Activated naive CD8-positive, alpha-beta T cell (primary cell): ENCODE measurements at regions not wholly inside any gene's neighbourhood (a gene's known extent, or its start where the extent isn't known, plus 50 kb on each side); places are given as distances from the start of the nearest gene placed in this dataset.

ENCODE experiments used
- H3K27ac Mint-ChIP-seq: one replicate; pipeline ENCODE4 v1.8.0; 2021; ENCODE audit warnings: mixed read lengths
- H3K27me3 Mint-ChIP-seq: one replicate; pipeline ENCODE4 v1.8.0; 2021; ENCODE audit warnings: mixed read lengths
- H3K36me3 Mint-ChIP-seq: one replicate; pipeline ENCODE4 v1.8.0; 2021; ENCODE audit warnings: mixed read lengths
- H3K4me1 Mint-ChIP-seq: one replicate; pipeline ENCODE4 v1.8.0; 2021; ENCODE audit warnings: low read depth, mixed read lengths
- H3K4me3 Mint-ChIP-seq: one replicate; pipeline ENCODE4 v1.8.0; 2021; ENCODE audit warnings: mild to moderate bottlenecking, mixed read lengths
- H3K9me3 Mint-ChIP-seq: one replicate; pipeline ENCODE4 v1.8.0; 2021; ENCODE audit warnings: low read depth, mixed read lengths

DNA sequence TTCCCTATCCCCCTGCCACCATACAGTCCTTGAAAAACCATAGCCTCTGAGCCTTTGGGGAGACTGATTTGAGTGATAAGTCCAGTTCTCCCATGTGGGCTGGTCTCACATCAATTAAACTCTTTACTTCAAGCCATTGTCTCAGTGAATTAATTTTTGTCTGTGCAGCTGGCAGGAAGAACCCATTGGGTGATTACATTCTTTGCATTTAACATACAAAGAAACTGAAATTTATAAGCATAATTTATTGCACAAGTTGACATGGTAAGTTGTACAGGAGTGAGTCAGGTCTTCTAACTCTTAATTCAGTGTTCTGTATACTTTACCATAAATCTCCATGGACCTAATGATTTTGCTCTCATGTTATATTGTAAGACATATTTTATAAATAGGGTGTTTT, 1613.0 kb upstream of the LRRTM3 start:
- H3K27me3 Mint-ChIP-seq = no peaks in the 10 kb centered on the region
- no peak overlapping the region for H3K4me3 Mint-ChIP-seq
- no peaks in the 10 kb centered on the region for H3K9me3 Mint-ChIP-seq
- no peaks in the 10 kb centered on the region for H3K4me1 Mint-ChIP-seq
- no peak overlapping the region for H3K27ac Mint-ChIP-seq
- H3K36me3 Mint-ChIP-seq = no peaks in the 10 kb centered on the region

DNA sequence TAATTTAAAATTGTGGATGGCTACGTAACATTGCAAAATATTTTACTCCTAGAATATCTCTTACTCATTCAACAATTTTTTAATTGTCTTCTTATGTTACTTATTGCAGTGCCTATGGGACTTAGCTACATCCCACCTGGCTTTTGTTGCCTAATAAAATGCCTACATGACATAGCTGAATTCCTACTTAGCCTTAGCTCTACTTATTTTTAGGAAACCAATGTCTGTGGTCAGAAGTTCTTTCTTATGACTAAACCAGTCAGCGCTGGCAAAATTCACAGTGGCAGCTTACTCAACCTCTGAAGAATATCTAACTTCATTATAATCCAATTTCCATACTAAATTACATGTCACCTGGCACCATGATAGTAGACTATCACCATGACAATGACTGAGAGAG, 1612.4 kb upstream of the LRRTM3 start:
- H3K27me3 Mint-ChIP-seq = no peaks in the 10 kb centered on the region
- no peaks in the 10 kb centered on the region for H3K4me1 Mint-ChIP-seq
- no peak overlapping the region for H3K27ac Mint-ChIP-seq
- H3K9me3 Mint-ChIP-seq = no peaks in the 10 kb centered on the region
- no peaks in the 10 kb centered on the region for H3K36me3 Mint-ChIP-seq
- no peak overlapping the region for H3K4me3 Mint-ChIP-seq

DNA sequence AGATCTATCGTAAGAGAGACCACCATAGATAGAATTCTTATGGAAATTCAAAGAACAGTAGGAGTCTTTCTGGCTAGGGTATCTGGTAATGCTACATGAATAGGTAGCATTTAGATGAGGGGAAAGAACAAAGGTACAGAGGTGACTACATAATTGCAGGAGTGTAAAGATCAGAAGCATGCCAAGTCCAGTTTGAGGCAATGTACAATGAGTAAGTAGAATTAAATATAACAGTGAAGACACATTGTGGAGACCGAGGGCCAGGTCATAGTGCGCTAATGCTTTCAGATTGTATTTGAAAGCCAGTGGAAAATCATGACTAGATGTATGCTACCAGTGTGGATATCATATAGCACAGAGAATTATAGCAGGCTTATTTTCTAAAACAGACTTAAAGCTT, 1611.6 kb upstream of the LRRTM3 start:
- Mint-ChIP-seq H3K4me3 (no peak overlapping the region), H3K27ac (no peak overlapping the region), H3K27me3 (no peaks in the 10 kb centered on the region), H3K4me1 (no peaks in the 10 kb centered on the region), H3K9me3 (no peaks in the 10 kb centered on the region), H3K36me3 (no peaks in the 10 kb centered on the region)

DNA sequence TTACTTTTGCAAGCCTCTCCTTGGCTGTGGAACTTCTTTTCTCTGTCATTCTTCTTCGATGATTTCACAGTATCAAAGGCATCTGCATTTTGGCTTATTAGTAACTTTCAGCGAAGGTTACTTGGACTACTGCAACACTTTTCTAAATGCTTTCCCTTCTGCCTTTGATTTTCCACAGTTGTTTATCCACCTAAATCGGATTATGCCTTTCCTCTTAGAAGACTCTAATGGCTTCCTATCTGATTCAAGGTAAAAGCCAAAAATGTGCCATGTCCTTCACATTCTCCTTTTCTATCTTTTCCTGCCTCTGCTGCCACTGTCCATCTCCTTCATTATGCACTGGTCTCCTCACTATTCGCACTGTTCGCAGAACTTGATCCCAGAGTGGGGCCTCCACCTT, 1606.3 kb upstream of the LRRTM3 start:
- Mint-ChIP-seq H3K9me3 (peaks cover 4% of the 10 kb centered on the region), H3K27me3 (no peaks in the 10 kb centered on the region), H3K4me3 (no peak overlapping the region), H3K27ac (no peak overlapping the region), H3K36me3 (no peaks in the 10 kb centered on the region), H3K4me1 (no peaks in the 10 kb centered on the region)

DNA sequence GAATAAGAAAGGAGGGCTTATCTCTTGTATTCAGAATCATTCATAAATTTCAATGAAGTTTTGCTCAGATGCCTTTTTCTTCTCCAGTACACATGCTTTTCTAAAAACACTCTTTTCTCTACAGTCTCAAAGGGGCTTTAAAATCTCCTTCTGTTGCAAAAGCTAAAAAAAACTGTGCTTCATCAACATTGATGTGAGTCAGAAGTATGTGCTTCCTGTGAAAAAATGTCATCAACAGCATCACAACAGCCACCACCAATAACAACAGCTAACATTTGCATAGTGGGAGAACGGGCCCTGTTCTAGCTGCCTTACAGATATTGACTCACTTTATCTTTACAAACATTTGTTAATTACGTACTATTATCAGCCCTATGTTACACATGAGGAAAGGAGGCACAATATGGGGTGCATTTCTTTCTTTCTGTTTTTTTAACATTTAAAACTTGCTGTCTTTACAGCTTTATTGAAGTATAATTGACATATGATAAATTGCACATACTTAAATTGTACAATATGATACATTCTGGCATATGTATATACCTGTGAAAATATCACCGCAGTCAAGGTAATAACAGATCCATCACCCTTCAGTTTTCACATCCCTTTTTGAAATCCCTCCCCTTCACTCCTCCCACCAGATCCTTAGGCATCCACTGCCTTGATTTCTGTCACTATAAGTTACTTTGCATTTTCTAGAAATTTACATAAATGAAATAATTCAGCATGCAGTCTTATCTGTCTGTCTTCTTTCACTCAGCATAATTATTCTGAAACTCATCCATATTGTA, 1605.4 kb upstream of the LRRTM3 start:
- H3K9me3 Mint-ChIP-seq = peaks cover 4% of the 10 kb centered on the region
- no peaks in the 10 kb centered on the region for H3K36me3 Mint-ChIP-seq
- H3K27ac Mint-ChIP-seq = no peak overlapping the region
- H3K27me3 Mint-ChIP-seq = no peaks in the 10 kb centered on the region
- H3K4me1 Mint-ChIP-seq = no peaks in the 10 kb centered on the region
- no peak overlapping the region for H3K4me3 Mint-ChIP-seq

DNA sequence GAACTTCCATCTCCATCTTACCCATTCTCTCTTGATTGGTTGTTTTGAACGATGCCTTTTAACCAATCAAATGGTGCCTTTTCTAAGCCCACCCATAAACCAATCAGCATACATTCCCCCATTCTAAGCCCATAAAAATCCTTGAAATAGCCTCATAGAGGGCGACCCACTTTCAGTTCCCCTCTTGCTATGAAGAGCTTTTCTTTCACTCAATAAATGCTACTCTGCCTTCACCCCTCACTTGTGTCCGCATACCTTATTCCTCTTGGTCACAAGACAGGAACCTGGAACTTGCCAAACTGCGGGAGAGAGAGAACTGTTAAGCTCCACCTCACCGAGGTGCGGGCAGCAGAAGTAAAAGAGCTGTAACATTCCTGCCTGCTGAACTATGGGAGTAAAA, 1602.0 kb upstream of the LRRTM3 start:
- Mint-ChIP-seq H3K9me3 (peaks cover 4% of the 10 kb centered on the region), H3K27ac (no peak overlapping the region), H3K27me3 (no peaks in the 10 kb centered on the region), H3K36me3 (no peaks in the 10 kb centered on the region), H3K4me1 (no peaks in the 10 kb centered on the region), H3K4me3 (no peak overlapping the region)

DNA sequence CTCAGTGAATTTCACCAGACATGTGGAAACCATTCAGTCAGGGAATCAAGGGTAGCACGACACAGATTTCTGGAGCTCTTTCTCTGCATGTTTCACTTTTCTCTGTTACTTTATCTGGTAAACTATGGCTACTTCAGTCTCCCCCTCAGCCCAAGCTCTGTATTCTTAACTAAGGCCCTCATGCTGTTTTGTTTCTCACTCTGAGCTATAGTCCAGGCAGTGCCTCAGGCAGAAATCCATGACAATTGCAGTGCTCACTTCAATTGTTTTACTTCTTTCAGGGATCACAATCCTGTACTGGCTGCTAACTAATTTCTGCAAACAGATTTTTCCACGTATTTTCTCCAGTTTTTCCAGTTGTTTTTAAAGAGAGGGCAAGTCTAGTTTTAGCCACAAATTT, 1599.9 kb upstream of the LRRTM3 start:
- H3K27ac Mint-ChIP-seq = no peak overlapping the region
- no peak overlapping the region for H3K4me3 Mint-ChIP-seq
- no peaks in the 10 kb centered on the region for H3K27me3 Mint-ChIP-seq
- H3K4me1 Mint-ChIP-seq = no peaks in the 10 kb centered on the region
- H3K9me3 Mint-ChIP-seq = no peaks in the 10 kb centered on the region
- H3K36me3 Mint-ChIP-seq = no peaks in the 10 kb centered on the region

DNA sequence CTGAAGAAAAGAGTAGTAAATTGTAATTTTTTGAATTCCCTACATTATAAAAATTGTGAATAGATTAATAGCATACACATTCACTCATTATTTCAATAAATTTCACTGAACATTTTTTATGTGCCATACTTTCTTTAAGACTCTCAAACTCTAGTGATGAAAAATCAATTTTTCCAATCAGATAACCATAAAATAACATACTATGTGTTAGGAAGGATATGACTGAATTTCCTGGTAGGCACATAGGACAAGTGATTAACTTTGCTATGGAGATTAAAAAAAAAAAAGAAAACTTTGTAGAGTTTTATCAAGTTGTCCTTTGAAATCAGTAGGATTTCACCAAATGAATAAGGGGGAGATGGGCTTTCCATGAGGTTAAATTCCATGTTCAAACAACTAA, 1597.3 kb upstream of the LRRTM3 start:
- Mint-ChIP-seq H3K4me3 (no peak overlapping the region), H3K27me3 (no peaks in the 10 kb centered on the region), H3K9me3 (no peaks in the 10 kb centered on the region), H3K36me3 (no peaks in the 10 kb centered on the region), H3K4me1 (no peaks in the 10 kb centered on the region), H3K27ac (no peak overlapping the region)

DNA sequence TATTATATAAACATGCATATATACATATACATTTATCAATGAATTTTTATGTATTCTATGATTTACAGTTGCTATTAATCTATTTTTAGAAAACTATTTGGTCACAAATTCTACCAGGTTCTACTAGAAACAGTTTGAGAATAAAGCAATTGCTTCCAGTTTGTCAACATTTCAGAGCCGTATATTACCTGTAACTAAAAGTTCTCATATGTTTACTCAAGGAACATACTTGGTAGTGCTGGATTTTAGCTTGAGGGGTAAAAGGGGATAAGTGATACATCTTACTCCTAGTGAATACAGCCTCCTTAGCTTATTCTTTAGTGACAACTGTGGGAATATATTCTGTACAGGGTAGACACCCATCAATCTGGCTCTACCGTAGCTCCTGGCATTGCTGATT, 1590.5 kb upstream of the LRRTM3 start:
- H3K4me3 Mint-ChIP-seq = no peak overlapping the region
- H3K27me3 Mint-ChIP-seq = no peaks in the 10 kb centered on the region
- no peaks in the 10 kb centered on the region for H3K4me1 Mint-ChIP-seq
- H3K27ac Mint-ChIP-seq = no peak overlapping the region
- H3K9me3 Mint-ChIP-seq = peaks cover 6% of the 10 kb centered on the region
- H3K36me3 Mint-ChIP-seq = no peaks in the 10 kb centered on the region

DNA sequence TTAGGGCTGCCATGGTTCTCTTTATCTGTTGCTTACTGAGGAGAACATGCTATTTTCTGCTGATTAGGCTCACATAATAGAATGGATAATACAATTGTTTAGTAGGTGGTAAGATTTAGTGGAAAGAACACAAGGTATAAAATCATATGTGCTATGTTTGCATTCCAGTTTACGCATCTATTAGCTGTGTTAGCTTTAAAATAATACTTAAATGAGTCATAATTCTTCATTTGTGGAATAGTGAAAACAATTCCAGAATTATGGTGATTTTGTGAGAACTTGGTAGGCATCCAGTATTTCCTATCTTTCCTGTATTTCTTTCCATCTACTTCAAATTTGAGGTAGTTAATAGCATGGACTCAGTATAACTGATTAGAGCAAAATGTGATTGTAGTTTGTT, 1585.5 kb upstream of the LRRTM3 start:
- Mint-ChIP-seq H3K27ac (no peak overlapping the region), H3K4me1 (no peaks in the 10 kb centered on the region), H3K36me3 (no peaks in the 10 kb centered on the region)

DNA sequence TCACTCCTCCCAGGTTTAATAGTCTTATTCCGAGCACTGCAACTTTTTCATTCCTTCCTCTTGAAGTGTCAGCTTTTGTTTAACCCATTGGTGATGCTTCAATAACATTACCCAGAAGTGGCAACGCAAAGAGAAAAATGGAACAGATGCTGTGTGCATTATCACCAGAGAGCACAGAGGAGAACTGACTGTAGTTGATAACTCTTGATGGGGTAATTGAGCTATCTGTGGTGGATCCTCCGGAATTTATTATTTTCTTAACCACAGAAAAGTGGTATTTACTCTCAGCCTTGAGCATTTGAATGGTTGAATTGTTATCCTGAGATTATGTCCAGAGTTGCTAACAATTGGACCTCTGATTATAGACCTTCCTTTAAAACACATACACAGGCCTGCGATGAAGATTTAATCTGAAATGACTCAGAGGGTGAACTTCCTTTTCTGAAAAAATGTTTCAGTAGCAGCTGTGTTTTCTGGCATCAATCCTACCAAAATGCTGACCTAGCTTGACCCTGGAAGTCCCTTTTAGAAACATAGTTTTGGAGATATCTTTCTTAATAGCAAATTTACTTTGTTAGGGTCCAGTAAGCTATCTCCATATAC, 1584.4 kb upstream of the LRRTM3 start:
- peaks cover 6% of the 10 kb centered on the region for H3K9me3 Mint-ChIP-seq
- no peaks in the 10 kb centered on the region for H3K4me1 Mint-ChIP-seq
- no peaks in the 10 kb centered on the region for H3K36me3 Mint-ChIP-seq
- H3K27me3 Mint-ChIP-seq = no peaks in the 10 kb centered on the region
- no peak overlapping the region for H3K4me3 Mint-ChIP-seq
- no peak overlapping the region for H3K27ac Mint-ChIP-seq

More for the DNA sequence above, 1585.5 kb upstream of the LRRTM3 start:
- Mint-ChIP-seq H3K4me3 (no peak overlapping the region), H3K9me3 (peaks cover 6% of the 10 kb centered on the region), H3K27me3 (no peaks in the 10 kb centered on the region)

DNA sequence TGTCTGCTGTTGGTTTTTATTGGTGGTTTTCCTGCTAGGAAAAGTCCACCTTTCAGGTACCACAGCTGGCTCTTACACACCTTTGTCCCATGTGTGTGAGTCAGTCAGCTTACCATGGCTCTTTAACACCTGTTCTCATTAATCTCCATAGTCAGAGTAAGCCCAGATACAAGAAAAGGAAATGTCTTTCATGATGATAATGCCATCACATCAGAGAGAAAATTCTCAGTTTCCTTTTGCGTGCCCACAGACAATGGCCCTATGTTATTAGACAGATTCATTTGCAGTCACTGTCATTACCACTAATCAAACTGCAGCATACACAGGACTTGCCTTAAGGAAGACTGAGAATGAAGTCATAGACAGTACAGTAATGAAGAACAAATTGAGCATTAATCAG, 1583.6 kb upstream of the LRRTM3 start:
- Mint-ChIP-seq H3K36me3 (no peaks in the 10 kb centered on the region), H3K9me3 (peaks cover 6% of the 10 kb centered on the region), H3K27me3 (no peaks in the 10 kb centered on the region), H3K4me3 (no peak overlapping the region), H3K4me1 (no peaks in the 10 kb centered on the region), H3K27ac (no peak overlapping the region)

DNA sequence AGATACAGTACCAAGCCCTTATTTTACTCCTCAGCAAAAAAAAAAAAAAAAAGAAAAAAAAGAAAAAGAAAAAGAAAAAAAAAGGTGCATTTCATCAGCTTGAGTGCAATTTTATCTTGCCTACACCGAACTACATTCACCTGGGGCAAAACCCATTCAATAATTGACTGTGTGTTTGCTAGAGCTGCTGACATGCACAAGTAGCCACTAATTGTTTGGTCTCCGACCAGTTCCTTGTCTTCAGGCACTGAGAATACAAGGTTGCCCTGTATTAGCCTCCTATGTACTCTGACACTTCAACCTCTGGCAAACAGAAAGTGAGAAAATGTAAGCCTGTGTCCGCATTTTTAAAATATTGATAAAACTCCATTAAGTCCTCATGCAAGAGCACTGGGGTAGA, 1579.4 kb upstream of the LRRTM3 start:
- Mint-ChIP-seq H3K9me3 (no peaks in the 10 kb centered on the region), H3K4me1 (no peaks in the 10 kb centered on the region), H3K27ac (no peak overlapping the region), H3K27me3 (no peaks in the 10 kb centered on the region), H3K4me3 (no peak overlapping the region), H3K36me3 (no peaks in the 10 kb centered on the region)

DNA sequence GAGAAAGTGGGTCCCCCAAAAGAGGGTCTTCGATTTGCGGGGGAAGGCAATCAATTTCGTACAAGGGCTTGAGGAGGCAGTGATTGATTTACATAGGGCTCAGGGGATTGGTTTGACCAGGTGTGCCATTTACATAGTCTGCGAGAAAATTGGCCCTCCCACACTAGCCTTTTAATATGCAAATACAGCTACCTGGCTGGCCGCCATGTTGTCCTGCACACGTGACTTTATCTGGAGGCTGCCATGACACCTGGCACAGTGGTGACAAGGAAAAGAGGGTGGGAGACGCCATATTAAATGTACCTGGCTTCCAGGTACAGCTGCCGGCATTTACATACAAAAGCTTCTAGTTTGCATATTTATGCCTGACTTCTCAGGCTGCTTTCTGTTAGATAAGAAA, 1577.2 kb upstream of the LRRTM3 start:
- no peak overlapping the region for H3K27ac Mint-ChIP-seq

DNA sequence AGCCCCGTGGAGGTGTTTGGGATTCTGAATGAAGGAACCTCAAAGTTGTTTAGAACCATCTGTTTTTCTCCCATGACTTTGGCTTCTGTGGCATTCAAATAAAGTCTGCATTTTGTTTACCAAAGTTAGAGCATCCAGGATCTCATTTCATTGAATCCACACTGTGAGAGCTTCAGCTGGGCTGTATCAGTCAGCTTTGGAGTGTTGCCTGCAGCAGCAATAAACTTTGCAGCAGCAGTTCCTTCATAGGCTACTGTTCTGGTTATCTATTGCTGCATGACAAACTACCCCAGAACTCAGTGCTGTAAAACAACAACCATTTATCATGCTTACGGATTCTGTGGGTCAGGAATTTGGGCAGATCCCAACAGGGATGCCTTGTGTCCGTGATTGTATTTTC, 1575.2 kb upstream of the LRRTM3 start:
- no peaks in the 10 kb centered on the region for H3K4me1 Mint-ChIP-seq
- no peak overlapping the region for H3K27ac Mint-ChIP-seq
- peaks cover 3% of the 10 kb centered on the region for H3K9me3 Mint-ChIP-seq
- no peak overlapping the region for H3K4me3 Mint-ChIP-seq
- H3K36me3 Mint-ChIP-seq = no peaks in the 10 kb centered on the region
- no peaks in the 10 kb centered on the region for H3K27me3 Mint-ChIP-seq

More for the DNA sequence above, 1577.2 kb upstream of the LRRTM3 start:
- Mint-ChIP-seq H3K9me3 (peaks cover 3% of the 10 kb centered on the region), H3K36me3 (no peaks in the 10 kb centered on the region), H3K4me3 (no peak overlapping the region), H3K4me1 (no peaks in the 10 kb centered on the region), H3K27me3 (no peaks in the 10 kb centered on the region)

DNA sequence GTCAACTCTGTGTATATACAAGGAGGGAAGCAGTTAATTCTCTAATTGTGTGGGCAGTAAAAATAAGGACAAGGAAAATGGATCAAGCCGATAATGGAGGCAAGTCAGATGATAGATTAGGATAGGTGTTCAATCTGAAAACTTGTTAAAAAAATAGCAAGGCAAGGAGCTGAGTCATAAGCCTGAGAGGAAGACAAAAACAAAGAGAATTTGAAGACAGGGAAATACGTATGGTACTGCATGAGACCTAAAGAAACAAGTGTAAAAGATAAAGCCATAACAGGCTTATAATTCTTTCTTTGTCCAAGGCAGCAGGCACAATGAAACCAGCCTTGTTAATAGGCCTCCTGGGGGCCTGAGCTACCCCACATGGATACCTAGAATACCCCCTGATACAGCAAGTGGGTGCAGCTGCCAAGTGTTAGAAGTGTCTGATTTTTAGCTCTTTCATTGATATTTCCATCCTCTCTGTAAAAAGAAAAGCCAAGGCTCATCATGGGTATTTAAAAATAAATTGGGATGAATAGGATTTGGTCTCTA, 1570.6 kb upstream of the LRRTM3 start:
- no peaks in the 10 kb centered on the region for H3K27me3 Mint-ChIP-seq
- no peaks in the 10 kb centered on the region for H3K4me1 Mint-ChIP-seq
- no peak overlapping the region for H3K4me3 Mint-ChIP-seq
- H3K27ac Mint-ChIP-seq = no peak overlapping the region
- H3K9me3 Mint-ChIP-seq = peaks cover 13% of the 10 kb centered on the region
- no peaks in the 10 kb centered on the region for H3K36me3 Mint-ChIP-seq
